NT2/D1 (cell line): ENCODE measurements at regions not wholly inside any gene's neighbourhood (a gene's known extent, or its start where the extent isn't known, plus 50 kb on each side); places are given as distances from the start of the nearest gene placed in this dataset.

Source experiments
- DNase-seq: peaks from one replicate; pipeline ENCODE4 v3.0.0-alpha.2; 2011; ENCODE audit warnings: low read depth, low spot score
- H3K27me3 ChIP-seq: 2 replicates; pipeline ENCODE4 v1.6.0; 2011; ENCODE audit warnings: mild to moderate bottlenecking; ENCODE audit not compliant: insufficient read length, insufficient read depth
- H3K36me3 ChIP-seq: 2 replicates; pipeline ENCODE4 v1.6.1; 2011; ENCODE audit warnings: mild to moderate bottlenecking, low read length, mixed read lengths; ENCODE audit not compliant: insufficient read depth, insufficient read length
- H3K4me1 ChIP-seq: 2 replicates; pipeline ENCODE4 v1.5.1; 2011; ENCODE audit not compliant: insufficient read depth, insufficient read length
- H3K4me3 ChIP-seq: 2 replicates; pipeline ENCODE4 v1.5.1; 2011; ENCODE audit warnings: low read depth; ENCODE audit not compliant: insufficient read length
- H3K9ac ChIP-seq: 2 replicates; pipeline ENCODE4 v1.6.0; 2011; ENCODE audit warnings: low read depth; ENCODE audit not compliant: insufficient read length
- H3K9me3 ChIP-seq: 2 replicates; pipeline ENCODE4 v1.5.1; 2011; ENCODE audit warnings: mild to moderate bottlenecking, low read length; ENCODE audit not compliant: insufficient read depth
- SUZ12 ChIP-seq: IDR thresholded peaks from 2 replicates; pipeline ENCODE4 v1.6.1; 2011; ENCODE audit not compliant: insufficient read length, insufficient read depth; ENCODE audit errors: extremely low read depth
- YY1 ChIP-seq: IDR thresholded peaks from 2 replicates; pipeline ENCODE4 v1.6.1; 2011; ENCODE audit not compliant: insufficient read length, insufficient read depth
- ZNF274 ChIP-seq: IDR thresholded peaks from 2 replicates; pipeline ENCODE4 v1.6.1; 2011; ENCODE audit warnings: mild to moderate bottlenecking, low read depth, low read length

GRCh38 chr18:47594621-47595086 lies 335.8 kb downstream of the SMAD2 start:
- Histone ChIP-seq H3K9me3 (peaks cover 11% of the 10 kb centered on the region; the same call in 1 of the 2 replicates), H3K36me3 (no peaks in the 10 kb centered on the region), H3K9ac (no peak overlapping the region), H3K4me1 (peaks cover 2% of the 10 kb centered on the region), H3K27me3 (peaks cover 31% of the 10 kb centered on the region), H3K4me3 (no peak overlapping the region)
- no peak for TF ChIP-seq SUZ12
- no peak for TF ChIP-seq YY1
- TF ChIP-seq ZNF274, result no peak
- DNase-seq, result no peak

- H3K27me3 ChIP-seq, result peaks cover 31% of the 10 kb centered on the region
- DNase-seq, result no peak
- H3K9me3 ChIP-seq, result peaks cover 11% of the 10 kb centered on the region; the same call in 1 of the 2 replicates
- H3K4me3 ChIP-seq, result no peak overlapping the region
- H3K4me1 ChIP-seq, result peaks cover 2% of the 10 kb centered on the region
- no peak overlapping the region for H3K9ac ChIP-seq
- H3K36me3 ChIP-seq, result no peaks in the 10 kb centered on the region
- TF ChIP-seq YY1 (no peak), SUZ12 (no peak), ZNF274 (no peak)
Observed at GRCh38 chr18:47593744-47594472, 336.6 kb downstream of the SMAD2 start.

- TF ChIP-seq SUZ12 (no peak), ZNF274 (no peak), YY1 (no peak)
- Histone ChIP-seq H3K4me1 (peaks cover 2% of the 10 kb centered on the region), H3K9me3 (peaks cover 11% of the 10 kb centered on the region; the same call in 1 of the 2 replicates), H3K36me3 (no peaks in the 10 kb centered on the region), H3K4me3 (no peak overlapping the region), H3K9ac (no peak overlapping the region), H3K27me3 (peaks cover 31% of the 10 kb centered on the region)
- no peak for DNase-seq
Observed at GRCh38 chr18:47591429-47591828, 339.0 kb downstream of the SMAD2 start.

- H3K27me3 ChIP-seq, result peaks cover 7% of the 10 kb centered on the region
- no peak overlapping the region for H3K4me3 ChIP-seq
- H3K9ac ChIP-seq, result no peak overlapping the region
- no peaks in the 10 kb centered on the region for H3K36me3 ChIP-seq
- no peaks in the 10 kb centered on the region for H3K9me3 ChIP-seq
- no peak for TF ChIP-seq SUZ12
- no peak for TF ChIP-seq ZNF274
- no peak for TF ChIP-seq YY1
- no peak for DNase-seq
- H3K4me1 ChIP-seq, result no peaks in the 10 kb centered on the region
Observed at GRCh38 chr18:47587587-47587986, 336.1 kb upstream of the SKOR2 start.

- no peak overlapping the region for H3K9ac ChIP-seq
- H3K36me3 ChIP-seq, result no peaks in the 10 kb centered on the region
- H3K27me3 ChIP-seq, result no peaks in the 10 kb centered on the region
- no peaks in the 10 kb centered on the region for H3K9me3 ChIP-seq
- TF ChIP-seq YY1 (no peak), SUZ12 (no peak), ZNF274 (no peak)
- H3K4me3 ChIP-seq, result no peak overlapping the region
- H3K4me1 ChIP-seq, result peaks cover 2% of the 10 kb centered on the region
- DNase-seq, result no peak
Observed at GRCh38 chr18:47586418-47587070, 335.1 kb upstream of the SKOR2 start.

- Histone ChIP-seq H3K36me3 (no peaks in the 10 kb centered on the region), H3K27me3 (no peaks in the 10 kb centered on the region), H3K9me3 (no peaks in the 10 kb centered on the region), H3K4me1 (peaks cover 2% of the 10 kb centered on the region), H3K9ac (no peak overlapping the region), H3K4me3 (no peak overlapping the region)
- TF ChIP-seq SUZ12 (no peak), YY1 (no peak), ZNF274 (no peak)
- no peak for DNase-seq
Observed at GRCh38 chr18:47585914-47586313, 334.5 kb upstream of the SKOR2 start.

GRCh38 chr18:47585136-47585535 lies 333.7 kb upstream of the SKOR2 start:
- Histone ChIP-seq H3K27me3 (no peaks in the 10 kb centered on the region), H3K9me3 (no peaks in the 10 kb centered on the region), H3K4me3 (no peak overlapping the region), H3K36me3 (no peaks in the 10 kb centered on the region), H3K4me1 (peaks cover 2% of the 10 kb centered on the region), H3K9ac (no peak overlapping the region)
- TF ChIP-seq SUZ12 (no peak), ZNF274 (no peak), YY1 (no peak)
- DNase-seq, result no peak
